Activated CD4-positive, alpha-beta T cell treated with anti-CD3 and anti-CD28 coated beads, Interleukin-2, amount 10 ng/mL, durations not matched to agents 24 days and 14 days (primary cell): ENCODE measurements at regions not wholly inside any gene's neighbourhood (a gene's known extent, or its start where the extent isn't known, plus 50 kb on each side); places are given as distances from the start of the nearest gene placed in this dataset.
"Not testable (repeated sequence)": the region's sequence is repeated elsewhere in the genome, so short reads cannot be mapped to it uniquely, and the experiment has no call there.

ENCODE experiments used
- DNase-seq: peaks from one replicate; pipeline ENCODE4 v3.0.0; 2022
- H3K27ac Mint-ChIP-seq: one replicate; pipeline ENCODE4 v1.8.0; 2022; ENCODE audit warnings: mild to moderate bottlenecking, mixed read lengths
- H3K27me3 Mint-ChIP-seq: one replicate; pipeline ENCODE4 v1.8.0; 2022; ENCODE audit warnings: mixed read lengths
- H3K36me3 Mint-ChIP-seq: one replicate; pipeline ENCODE4 v1.8.0; 2022; ENCODE audit warnings: low read depth, mild to moderate bottlenecking, mixed read lengths
- H3K4me1 Mint-ChIP-seq: one replicate; pipeline ENCODE4 v1.8.0; 2021; ENCODE audit warnings: mixed read lengths
- H3K4me3 Mint-ChIP-seq: one replicate; pipeline ENCODE4 v1.8.0; 2022; ENCODE audit warnings: mild to moderate bottlenecking, moderate library complexity, mixed read lengths
- H3K9me3 Mint-ChIP-seq: one replicate; pipeline ENCODE4 v1.8.0; 2021; ENCODE audit warnings: mixed read lengths
- intact Hi-C: fragments of 100-400 bp; cut with micrococcal nuclease; formaldehyde crosslinking; loops from one replicate; pipeline ENCODE4 v1.15.1; 2023

- H3K36me3 Mint-ChIP-seq: no peaks in the 10 kb centered on the region
- intact Hi-C loops: no loop called here
Observed at GRCh38 chr2:138293045-138293444, 208.5 kb upstream of the SPOPL start.

GRCh38 chr2:138293549-138293948 lies 208.0 kb upstream of the SPOPL start:
- Mint-ChIP-seq H3K4me3 (no peak overlapping the region), H3K9me3 (peaks cover 10% of the 10 kb centered on the region), H3K27ac (no peak overlapping the region), H3K27me3 (no peaks in the 10 kb centered on the region), H3K4me1 (no peaks in the 10 kb centered on the region), H3K36me3 (no peaks in the 10 kb centered on the region)
- intact Hi-C loops: no loop called here
- no peak for DNase-seq

More at GRCh38 chr2:138293045-138293444, 208.5 kb upstream of the SPOPL start:
- Mint-ChIP-seq H3K4me3 (no peak overlapping the region), H3K4me1 (no peaks in the 10 kb centered on the region), H3K27me3 (no peaks in the 10 kb centered on the region), H3K9me3 (peaks cover 10% of the 10 kb centered on the region), H3K27ac (no peak overlapping the region)
- DNase-seq: no peak

GRCh38 chr2:138294451-138294850 lies 207.1 kb upstream of the SPOPL start:
- Mint-ChIP-seq H3K9me3 (peaks cover 10% of the 10 kb centered on the region), H3K27ac (no peak overlapping the region), H3K4me3 (no peak overlapping the region), H3K36me3 (no peaks in the 10 kb centered on the region), H3K27me3 (no peaks in the 10 kb centered on the region), H3K4me1 (no peaks in the 10 kb centered on the region)
- intact Hi-C loops: no loop called here
- DNase-seq: no peak

- H3K4me3 Mint-ChIP-seq: no peak overlapping the region
- DNase-seq: no peak
- H3K27me3 Mint-ChIP-seq: no peaks in the 10 kb centered on the region
- H3K4me1 Mint-ChIP-seq: no peaks in the 10 kb centered on the region
- H3K36me3 Mint-ChIP-seq: no peaks in the 10 kb centered on the region
- H3K9me3 Mint-ChIP-seq: peaks cover 7% of the 10 kb centered on the region
- intact Hi-C loops: no loop called here
- no peak overlapping the region for H3K27ac Mint-ChIP-seq
Observed at GRCh38 chr2:138296365-138296764, 205.2 kb upstream of the SPOPL start.

- Mint-ChIP-seq H3K4me3 (no peak overlapping the region), H3K27me3 (no peaks in the 10 kb centered on the region), H3K36me3 (no peaks in the 10 kb centered on the region), H3K9me3 (no peaks in the 10 kb centered on the region), H3K27ac (no peak overlapping the region), H3K4me1 (no peaks in the 10 kb centered on the region)
- DNase-seq: no peak
- intact Hi-C loops: no loop called here
Observed at GRCh38 chr2:138298120-138298814, 203.3 kb upstream of the SPOPL start.

GRCh38 chr2:138298900-138299299 lies 202.7 kb upstream of the SPOPL start:
- Mint-ChIP-seq H3K36me3 (no peaks in the 10 kb centered on the region), H3K9me3 (no peaks in the 10 kb centered on the region), H3K4me3 (no peak overlapping the region), H3K4me1 (no peaks in the 10 kb centered on the region), H3K27me3 (no peaks in the 10 kb centered on the region), H3K27ac (no peak overlapping the region)
- no peak for DNase-seq
- intact Hi-C loops: no loop called here

- Mint-ChIP-seq H3K4me3 (no peak overlapping the region), H3K27me3 (no peaks in the 10 kb centered on the region), H3K27ac (no peak overlapping the region), H3K9me3 (no peaks in the 10 kb centered on the region), H3K36me3 (no peaks in the 10 kb centered on the region), H3K4me1 (no peaks in the 10 kb centered on the region)
- DNase-seq: no peak
- intact Hi-C loops: no loop called here
Observed at GRCh38 chr2:138306626-138307025, 194.9 kb upstream of the SPOPL start.

- Mint-ChIP-seq H3K36me3 (no peaks in the 10 kb centered on the region), H3K9me3 (no peaks in the 10 kb centered on the region), H3K27ac (no peak overlapping the region), H3K4me3 (no peak overlapping the region), H3K27me3 (no peaks in the 10 kb centered on the region), H3K4me1 (no peaks in the 10 kb centered on the region)
- no peak for DNase-seq
- intact Hi-C loops: no loop called here
Observed at GRCh38 chr2:138307099-138307498, 194.5 kb upstream of the SPOPL start.

GRCh38 chr2:138309760-138310159 lies 191.8 kb upstream of the SPOPL start:
- intact Hi-C loops: no loop called here
- H3K27me3 Mint-ChIP-seq: no peaks in the 10 kb centered on the region
- DNase-seq: no peak
- no peaks in the 10 kb centered on the region for H3K36me3 Mint-ChIP-seq
- H3K9me3 Mint-ChIP-seq: peaks cover 4% of the 10 kb centered on the region
- no peak overlapping the region for H3K4me3 Mint-ChIP-seq
- H3K4me1 Mint-ChIP-seq: no peaks in the 10 kb centered on the region
- no peak overlapping the region for H3K27ac Mint-ChIP-seq

GRCh38 chr2:138312061-138312460 lies 189.5 kb upstream of the SPOPL start:
- intact Hi-C loops: no loop called here
- DNase-seq: no peak
- peaks cover 4% of the 10 kb centered on the region for H3K9me3 Mint-ChIP-seq
- no peak overlapping the region for H3K4me3 Mint-ChIP-seq
- no peak overlapping the region for H3K27ac Mint-ChIP-seq
- H3K36me3 Mint-ChIP-seq: no peaks in the 10 kb centered on the region
- H3K27me3 Mint-ChIP-seq: no peaks in the 10 kb centered on the region
- H3K4me1 Mint-ChIP-seq: no peaks in the 10 kb centered on the region

GRCh38 chr2:138315619-138316018 lies 186.0 kb upstream of the SPOPL start:
- H3K27me3 Mint-ChIP-seq, H3K27ac Mint-ChIP-seq, H3K36me3 Mint-ChIP-seq, DNase-seq, H3K4me1 Mint-ChIP-seq, H3K4me3 Mint-ChIP-seq, intact Hi-C loops, H3K9me3 Mint-ChIP-seq: not testable (repeated sequence)

GRCh38 chr2:138319616-138320015 lies 182.0 kb upstream of the SPOPL start:
- H3K27me3 Mint-ChIP-seq: no peaks in the 10 kb centered on the region

GRCh38 chr2:138321458-138321857 lies 180.1 kb upstream of the SPOPL start:
- intact Hi-C loops: no loop called here
- Mint-ChIP-seq H3K27me3 (no peaks in the 10 kb centered on the region), H3K36me3 (no peaks in the 10 kb centered on the region), H3K4me3 (no peak overlapping the region), H3K27ac (no peak overlapping the region), H3K4me1 (no peaks in the 10 kb centered on the region), H3K9me3 (no peaks in the 10 kb centered on the region)
- no peak for DNase-seq

More at GRCh38 chr2:138319616-138320015, 182.0 kb upstream of the SPOPL start:
- Mint-ChIP-seq H3K4me3 (no peak overlapping the region), H3K9me3 (no peaks in the 10 kb centered on the region), H3K4me1 (no peaks in the 10 kb centered on the region), H3K36me3 (no peaks in the 10 kb centered on the region), H3K27ac (no peak overlapping the region)
- intact Hi-C loops: no loop called here
- DNase-seq: no peak

- intact Hi-C loops: no loop called here
- no peak overlapping the region for H3K27ac Mint-ChIP-seq
- no peaks in the 10 kb centered on the region for H3K4me1 Mint-ChIP-seq
- H3K9me3 Mint-ChIP-seq: no peaks in the 10 kb centered on the region
- H3K4me3 Mint-ChIP-seq: no peak overlapping the region
- no peak for DNase-seq
- no peaks in the 10 kb centered on the region for H3K27me3 Mint-ChIP-seq
- no peaks in the 10 kb centered on the region for H3K36me3 Mint-ChIP-seq
Observed at GRCh38 chr2:138323382-138324067, 178.0 kb upstream of the SPOPL start.
